NOMO-1 treated with DMSO at 0.1 percent for 48 hours (cell line): ENCODE measurements at regions not wholly inside any gene's neighbourhood (a gene's known extent, or its start where the extent isn't known, plus 50 kb on each side); places are given as distances from the start of the nearest gene placed in this dataset.

ENCODE experiments used
- DNase-seq: peaks from one replicate; lab custom pipeline; 2025; ENCODE audit not compliant: unreplicated experiment; lab: John Stamatoyannopoulos, UW

DNA sequence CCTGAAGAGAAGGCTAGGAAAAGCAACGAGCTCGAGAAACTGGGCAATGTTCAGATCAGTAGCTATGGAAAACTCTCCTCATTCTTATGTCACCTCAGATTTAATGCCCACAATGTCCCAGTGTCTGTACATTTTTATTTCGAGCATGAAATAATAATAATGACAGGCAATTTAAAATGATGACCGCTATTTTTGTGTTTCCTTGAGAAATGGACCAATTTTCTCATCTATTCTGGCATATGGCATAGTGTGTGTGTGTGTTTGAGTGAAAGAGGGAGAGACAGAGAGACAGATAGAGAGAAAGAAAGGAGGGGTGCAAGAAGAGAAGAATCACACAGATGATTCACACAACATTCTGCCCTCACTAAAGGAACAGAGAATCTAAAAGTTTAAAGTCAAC is 119.1 kb upstream of the C1orf21 start:
- DNase-seq, result no peak

DNA sequence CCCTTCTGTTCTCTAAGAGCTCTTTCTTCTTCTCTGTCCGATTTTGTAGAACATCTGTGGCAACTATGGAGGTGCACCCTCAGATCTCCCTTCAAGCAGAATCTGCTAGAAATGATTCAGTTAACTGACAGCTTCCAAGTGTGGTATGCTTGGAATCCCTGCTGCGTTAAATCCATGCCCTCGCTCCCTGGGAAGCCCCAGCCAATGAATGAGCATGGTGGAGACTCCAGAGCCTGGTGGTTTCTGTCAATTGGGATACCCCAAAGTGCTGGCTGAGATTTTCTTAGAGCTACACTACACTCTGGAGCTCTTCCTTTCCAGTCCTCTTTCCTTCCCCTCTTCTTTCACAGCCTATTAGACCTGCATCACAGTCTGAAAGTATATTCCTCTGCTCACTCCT is 116.3 kb upstream of the C1orf21 start:
- DNase-seq, result no peak

DNA sequence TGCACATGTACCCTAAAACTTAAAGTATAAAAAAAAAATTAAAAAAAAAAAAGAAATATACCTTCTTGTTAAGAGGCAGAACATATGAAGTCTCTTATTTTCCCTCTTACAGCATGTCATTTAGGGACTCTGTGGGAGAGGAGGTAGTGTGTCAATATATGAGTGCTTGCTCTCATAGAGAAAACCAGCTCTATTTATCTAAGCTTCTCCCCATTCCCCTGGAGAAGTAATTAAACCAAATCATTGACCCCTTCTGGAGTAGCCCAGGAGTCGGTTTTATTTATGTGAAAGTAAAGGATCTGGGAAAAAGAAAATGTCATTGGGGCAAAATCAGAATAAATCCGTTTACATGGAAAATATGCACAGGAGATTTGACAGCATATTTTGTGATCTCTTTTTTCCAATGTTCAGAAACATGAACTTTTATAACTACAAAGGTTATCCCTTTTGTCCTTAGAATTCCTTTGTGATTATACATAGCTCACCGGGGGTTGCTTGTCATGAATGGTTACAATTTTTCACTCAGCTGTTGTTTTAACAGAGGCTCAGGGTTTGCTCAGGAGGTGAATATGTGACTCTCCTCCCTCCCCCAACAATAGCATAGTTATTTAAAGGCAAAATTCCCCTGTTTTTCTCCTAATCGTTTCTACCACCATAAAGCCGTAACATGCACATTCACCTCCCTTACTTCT is 114.5 kb upstream of the C1orf21 start:
- no peak for DNase-seq

DNA sequence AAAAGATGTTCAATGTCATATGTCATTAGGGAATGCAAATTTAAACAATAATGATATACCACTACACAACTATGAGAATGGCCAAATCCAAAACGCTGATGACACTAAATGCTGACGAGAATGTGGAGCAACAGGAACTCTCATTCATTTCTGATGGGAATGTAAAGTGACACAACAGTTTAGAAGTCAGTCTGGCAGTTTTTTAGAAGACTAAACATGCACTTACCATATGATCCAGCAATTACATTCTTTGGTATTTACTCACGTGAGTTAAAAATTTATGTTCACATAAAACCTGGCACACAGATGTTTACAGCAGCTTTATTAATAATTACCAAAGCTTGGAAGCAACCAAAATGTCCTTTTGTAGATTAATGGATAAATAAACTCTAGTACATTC is 110.4 kb upstream of the C1orf21 start:
- no peak for DNase-seq

DNA sequence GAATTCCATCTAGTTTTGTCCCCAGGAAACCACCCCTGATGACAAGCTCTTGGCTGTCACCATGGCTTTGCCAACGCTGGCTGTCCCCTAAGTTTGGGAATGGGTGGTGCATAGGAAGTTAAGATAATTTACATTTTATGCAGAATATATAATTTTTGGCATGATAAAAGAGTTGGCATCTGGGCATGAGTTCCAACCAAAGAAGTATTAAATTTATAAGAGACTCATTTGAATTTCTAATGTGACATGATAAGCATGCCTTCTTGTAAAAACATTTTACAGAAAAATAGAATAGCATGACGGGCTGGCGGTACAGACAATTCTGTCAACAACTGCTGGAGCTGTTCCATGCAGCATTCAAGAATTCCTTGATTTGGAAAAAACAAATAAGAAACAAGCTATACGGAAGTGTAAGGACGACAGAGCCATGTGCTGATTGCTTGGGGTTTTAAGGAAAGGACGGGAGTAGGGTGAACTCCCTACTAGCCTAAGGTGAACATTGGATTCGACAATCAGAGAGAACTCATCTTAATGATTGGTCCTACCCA is 106.8 kb upstream of the C1orf21 start:
- no peak for DNase-seq

DNA sequence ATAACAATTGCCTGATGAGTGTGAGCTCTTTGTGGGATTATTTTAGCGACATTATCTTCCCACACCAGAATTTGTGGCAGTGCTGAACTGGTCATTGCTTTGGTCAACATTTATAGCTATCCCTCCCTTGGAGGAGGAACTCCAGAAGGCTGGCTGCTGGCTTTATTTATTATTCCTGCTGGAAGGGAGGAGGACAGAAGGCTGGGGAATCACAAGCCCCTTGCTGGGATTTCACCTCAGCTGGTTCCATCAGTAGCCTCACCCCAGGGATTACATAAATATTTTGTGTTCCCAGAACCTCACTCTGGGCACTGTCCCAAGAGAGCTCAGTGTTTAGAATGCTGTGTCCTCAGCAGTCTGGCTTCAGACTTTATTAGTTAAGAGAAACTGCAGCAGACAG is 102.8 kb upstream of the C1orf21 start:
- no peak for DNase-seq

DNA sequence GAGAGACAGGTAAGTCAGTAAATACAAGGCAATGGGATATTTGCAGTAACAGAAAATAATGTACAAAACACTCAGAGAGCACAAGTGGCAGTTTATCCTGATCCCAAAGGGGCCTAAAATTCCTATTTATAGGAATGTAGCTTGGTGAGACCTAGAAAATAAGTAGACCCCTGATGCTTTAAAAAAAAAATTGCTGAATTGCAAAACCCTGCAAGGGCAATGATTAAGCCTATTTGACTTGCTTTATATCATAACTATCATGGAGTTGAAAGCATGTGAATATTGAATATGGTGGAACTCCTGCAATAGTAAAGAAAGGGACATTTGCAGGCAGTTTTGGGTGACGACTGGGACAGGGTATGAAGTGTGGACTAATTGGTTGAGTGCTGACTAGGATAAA is 101.9 kb upstream of the C1orf21 start:
- DNase-seq, result no peak

DNA sequence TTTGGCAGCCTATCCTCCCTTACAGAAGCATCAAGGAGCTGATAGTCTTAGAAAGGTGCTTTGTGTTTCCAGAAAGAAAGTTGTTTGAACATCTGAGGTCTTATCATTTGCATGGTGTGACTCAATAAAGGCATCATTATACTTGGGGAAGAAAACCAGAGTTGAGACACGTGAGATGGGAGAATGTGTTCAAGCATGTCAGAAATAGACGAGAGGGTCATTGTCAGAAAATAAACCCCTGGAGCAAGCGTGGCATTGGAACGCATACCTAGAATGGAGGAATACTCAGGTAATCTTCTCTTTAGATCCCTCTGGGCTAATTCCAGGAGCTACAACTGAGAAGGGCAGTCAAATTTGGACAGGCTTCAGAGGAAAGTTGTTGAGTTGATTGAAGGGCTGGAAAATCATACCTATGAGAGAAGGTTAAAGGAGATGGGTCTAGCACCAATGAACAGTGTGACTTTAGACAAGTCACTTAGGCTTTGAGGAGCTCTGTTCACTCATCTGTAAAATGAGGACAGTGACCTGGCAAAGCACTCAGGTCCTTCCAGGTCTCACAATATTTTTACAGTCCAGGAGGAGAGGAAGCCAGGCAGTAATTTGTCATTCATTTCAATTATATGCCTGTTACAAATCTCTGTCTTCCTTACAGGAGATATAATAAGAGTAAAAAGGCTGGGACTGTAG is 101.3 kb upstream of the C1orf21 start:
- no peak for DNase-seq

DNA sequence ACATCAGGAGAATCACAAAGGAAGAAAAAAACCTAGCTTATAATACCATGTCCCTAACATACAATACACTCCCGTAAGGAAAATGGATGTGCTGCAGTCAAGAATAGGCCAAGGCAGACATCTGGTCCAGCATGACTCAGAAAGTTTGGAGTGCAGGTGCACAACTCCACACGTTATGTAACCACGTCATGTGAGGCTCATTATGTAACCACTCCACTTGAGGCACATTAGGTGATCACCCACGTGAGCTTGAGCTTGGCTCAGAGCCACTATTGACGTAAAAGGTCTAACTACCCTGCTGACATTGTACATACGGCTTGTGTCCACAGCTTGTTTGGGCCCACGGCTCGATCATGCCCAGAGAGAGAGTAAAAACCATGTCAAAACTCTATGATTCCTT is 99.8 kb upstream of the C1orf21 start:
- no peak for DNase-seq

DNA sequence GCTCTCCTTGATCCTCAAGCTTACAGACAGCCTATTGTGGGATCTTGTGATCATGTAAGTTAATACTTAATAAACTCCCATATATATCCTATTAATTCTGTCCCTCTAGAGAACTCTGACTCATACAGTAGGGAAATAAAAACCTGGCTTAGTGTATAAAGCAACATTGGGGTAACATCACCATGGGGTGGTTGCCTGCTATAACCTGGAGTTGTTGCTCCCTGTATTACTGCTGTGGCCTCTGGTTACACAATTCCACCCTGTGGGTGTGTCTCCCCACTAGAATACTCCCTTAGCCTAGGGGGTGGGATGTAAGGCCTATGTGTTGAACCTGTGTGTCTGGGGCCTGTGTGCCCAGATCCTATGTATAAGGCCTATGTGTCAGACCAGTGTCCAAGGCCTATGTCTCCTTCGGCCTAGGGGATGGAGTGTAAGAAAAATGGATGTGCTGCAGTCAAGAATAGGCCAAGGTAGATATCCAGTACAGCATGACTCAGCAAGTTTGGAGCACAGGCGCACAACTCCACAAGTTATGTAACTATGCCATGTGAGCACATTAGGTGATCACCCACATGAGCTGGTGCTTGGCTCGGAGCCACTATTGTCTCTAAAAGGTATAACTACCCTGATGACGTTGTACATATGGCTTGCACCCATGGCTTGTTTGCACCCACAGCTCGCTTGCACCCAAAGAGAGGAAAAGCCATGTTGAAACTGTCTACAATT is 96.8 kb upstream of the C1orf21 start:
- no peak for DNase-seq

DNA sequence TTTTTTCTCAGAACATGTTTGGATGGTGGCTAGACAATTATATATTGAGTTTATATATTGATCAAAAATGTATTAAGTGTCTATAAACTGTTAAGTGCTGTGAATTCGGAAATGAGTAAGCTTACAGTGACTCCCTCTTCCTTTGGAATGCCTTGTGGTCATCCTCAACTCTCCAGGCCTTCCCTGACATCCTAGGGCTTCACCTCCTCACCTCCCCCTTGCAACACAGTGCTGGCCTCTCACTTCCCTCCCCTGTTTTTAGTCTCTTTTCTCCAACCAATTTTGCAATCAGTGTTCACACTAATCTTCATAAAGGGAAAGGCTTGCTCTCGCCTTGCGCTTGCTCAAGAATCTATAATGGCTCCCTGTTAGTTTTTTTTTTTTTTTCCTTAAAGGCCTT is 95.1 kb upstream of the C1orf21 start:
- no peak for DNase-seq

DNA sequence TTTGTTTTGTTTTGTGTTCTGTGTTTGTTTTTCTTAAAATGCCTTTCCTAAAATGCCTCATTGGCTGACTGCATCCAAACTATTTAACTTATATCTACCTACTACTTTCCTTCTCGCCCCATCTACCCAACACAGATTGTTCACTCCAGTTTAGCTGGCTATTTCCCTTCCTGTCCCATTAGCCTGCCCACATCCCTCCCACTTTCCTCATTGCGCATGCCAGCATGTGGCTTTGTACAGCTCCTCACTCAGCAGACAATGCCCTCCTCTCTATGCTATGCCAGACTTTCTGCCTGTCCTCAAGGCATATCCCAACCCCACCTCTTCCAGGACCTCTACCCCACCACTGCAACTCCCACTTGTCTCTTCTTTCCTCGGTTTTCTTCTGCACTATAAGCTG is 94.7 kb upstream of the C1orf21 start:
- DNase-seq, result no peak

DNA sequence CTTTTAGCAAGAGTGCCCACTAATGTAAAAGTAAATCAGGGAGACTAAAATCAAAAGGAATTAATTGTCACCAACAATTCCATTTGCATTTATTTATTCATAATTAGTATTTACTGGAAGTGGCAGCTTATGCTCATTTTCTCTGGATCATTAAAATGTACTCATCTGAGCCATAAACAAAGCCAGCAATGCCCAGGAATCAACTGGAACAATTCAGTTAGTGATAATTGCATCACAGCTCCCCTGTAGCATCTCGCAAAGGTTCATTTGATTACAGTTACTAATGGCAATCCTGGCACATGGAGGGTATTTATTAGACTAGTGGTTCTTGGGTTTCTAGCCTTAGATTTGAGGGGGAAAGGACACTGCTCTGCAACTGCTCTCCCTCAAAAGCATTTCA is 92.7 kb upstream of the C1orf21 start:
- no peak for DNase-seq

DNA sequence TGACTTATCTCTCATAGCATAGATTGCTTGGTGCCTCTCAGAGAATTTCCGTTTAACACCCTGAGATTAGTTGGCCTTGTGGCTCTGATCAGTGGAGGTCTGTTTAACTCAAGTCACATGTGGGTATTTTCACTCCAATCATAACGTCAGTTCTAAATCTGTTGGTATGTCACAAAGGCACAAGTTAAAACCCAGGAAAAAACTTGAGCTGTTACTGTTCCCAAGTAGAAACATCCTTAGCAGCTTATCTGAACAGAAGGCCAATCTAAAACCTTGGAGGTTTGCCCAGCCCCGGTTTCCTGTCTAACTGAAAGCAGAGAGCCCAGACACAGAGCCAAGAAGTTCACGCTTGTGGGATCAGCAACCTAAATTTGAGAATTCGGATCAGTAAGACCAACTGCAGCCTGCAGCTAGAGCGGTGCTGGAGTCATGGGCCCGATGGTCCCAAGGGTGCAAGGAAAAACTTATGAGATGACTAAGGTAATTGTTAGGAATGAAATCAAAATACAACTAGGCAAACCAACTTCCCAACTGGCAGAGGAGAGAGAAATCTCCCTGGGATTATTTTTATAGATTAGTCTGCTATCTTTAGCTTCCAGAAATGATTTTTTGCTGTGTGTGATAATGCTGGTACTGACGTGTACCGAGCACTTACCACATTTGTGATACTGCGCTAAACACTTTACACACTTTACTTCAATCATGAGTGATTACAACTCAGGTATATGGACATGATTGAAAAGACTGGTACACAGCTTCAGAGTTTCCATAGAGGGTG is 90.2 kb upstream of the C1orf21 start:
- no peak for DNase-seq

DNA sequence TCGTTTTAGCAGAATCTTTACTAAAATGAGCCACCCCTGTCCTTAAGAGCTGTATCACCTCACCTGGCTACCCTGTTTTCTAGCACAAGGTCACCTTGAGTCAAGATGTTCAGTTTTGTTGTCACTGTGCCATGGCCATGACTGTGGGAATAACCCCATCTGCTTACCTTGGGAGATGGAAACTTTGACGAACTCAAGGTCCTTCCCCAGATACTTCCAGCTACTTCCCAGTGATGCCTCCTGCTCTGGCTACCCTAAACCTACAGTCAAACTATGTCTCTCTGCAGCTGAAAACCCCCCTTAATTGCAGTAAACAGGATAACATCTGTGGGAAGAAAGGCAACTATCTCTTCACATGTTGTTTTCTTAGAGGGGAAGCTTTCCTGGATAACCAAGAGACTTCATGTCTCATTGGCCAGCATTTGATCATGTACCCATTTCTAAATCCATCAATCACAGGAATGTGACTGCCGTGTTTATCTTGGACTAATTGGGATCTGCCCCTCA is 89.5 kb upstream of the C1orf21 start:
- no peak for DNase-seq

DNA sequence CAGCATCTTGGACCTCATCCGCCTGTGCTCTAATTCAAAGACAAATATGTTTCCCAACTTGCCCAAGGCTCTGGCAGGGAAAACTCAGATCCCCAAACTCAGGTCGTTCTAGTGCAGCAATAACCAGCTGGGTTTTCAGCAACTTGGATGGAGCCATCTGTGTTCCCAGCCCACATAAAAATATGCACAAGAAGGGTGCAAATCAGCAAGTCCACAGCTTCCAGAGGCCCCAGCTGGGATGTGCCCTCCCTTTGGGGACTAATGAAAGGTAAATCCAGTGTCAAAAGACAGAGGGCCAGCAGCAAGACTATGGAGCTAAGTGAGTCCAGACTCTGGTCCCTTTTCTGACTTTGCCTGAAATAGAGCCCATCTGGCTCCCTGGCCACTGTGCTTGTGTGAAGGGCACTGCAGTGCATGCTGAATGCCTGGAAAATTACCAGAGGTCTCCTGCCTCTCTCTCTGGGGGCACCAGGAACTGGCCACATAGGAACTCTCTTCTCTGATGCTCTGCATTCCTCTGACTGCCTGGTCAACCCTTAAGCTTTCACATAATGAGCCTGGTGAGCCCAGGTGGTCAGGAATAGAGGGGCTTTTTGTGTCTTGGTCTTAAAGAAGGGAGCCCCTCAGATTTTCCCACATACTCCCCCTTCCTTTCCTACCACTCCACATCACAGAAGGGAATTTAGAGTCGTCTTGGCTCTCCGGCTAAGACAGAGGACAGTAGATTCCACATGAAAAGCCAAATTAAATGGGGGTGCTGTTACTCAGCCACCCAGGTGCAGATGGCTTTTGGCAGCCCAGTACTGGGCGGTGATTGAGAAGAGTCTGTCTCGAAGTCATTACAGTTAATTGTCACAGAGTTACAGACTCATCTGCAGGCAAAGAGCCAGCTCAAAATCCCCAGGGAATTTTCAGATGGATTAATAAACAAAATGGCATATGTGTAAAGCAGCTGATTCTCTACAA is 88.1 kb upstream of the C1orf21 start:
- DNase-seq, result no peak

DNA sequence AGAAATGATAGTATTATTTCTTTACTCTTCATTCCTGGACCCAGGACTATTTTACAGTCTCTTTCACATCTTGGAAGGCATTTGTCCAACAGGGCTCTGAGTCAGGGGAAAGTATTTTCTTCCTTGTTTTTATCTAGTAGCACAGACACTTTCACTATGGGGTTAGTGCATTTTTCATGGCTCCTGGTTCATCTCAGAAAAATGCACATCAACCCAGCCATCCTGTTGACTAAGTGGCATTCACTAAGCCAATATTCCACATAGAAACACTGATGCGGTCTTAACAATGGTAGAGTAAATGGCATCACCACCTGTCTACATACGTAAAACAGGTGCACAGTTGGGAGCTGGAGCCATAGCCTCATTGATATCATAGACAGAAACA is 87.4 kb upstream of the C1orf21 start:
- DNase-seq, result no peak

DNA sequence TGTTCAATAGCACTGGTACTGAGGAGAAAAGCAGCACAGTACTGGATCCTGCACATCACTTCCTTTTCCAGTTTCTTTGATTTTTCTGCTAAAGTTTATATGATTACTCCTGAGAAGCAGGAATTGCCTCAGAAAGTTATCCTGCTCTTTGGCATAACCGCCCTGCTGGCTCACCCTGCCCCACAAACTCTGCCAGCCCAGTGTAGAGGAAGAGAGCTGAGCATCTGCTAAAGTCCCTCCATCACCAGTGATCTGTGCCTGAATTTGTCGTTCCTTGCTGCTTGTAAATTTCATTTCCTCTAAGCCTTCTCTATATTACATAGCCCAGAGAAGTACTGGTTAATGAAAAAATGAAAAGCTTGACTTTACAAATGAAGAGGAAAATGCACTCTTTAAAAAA is 87.0 kb upstream of the C1orf21 start:
- no peak for DNase-seq

DNA sequence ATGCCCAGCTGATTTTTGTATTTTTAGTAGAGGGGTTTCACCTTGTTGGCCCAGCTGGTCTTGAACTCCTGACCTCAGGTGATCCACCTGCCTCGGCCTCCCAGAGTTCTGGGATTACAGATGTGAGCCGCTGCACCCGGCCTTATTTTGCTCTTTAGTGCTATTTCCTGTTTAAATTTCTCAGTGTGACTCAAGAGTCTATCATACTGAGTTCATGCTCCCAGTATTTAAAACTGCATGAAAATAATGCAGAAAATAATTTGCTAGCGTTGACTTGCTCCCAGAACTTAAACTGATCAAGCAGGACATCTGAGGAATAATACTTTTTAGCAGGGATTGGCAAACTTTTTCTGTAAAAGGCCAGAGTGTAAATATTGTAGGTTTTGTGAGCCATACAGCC is 86.4 kb upstream of the C1orf21 start:
- DNase-seq, result no peak

DNA sequence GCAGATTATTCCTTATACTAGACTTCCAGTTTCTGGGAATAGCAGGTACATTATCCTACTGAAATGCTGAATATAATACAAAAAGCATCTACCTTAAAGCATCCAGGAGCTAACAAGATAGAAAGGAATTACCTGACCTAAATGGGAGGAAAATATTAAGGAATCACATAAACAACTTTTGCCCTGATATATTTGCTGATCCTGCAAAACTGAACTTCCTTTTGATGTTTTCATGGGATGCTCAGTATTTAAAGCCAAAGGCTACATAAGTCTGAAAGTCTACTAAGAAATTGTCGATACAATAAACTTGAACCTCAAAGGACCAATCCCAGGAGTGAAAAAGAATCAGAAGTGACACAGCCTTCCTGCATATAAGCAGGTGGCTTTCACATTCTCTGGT is 85.6 kb upstream of the C1orf21 start:
- no peak for DNase-seq
